Stimulated activated CD8-positive, alpha-beta memory T cell treated with anti-CD3 and anti-CD28 coated beads, Interleukin-7, amount 100 ng/mL, for 4 hours (primary cell): ENCODE measurements at regions not wholly inside any gene's neighbourhood (a gene's known extent, or its start where the extent isn't known, plus 50 kb on each side); places are given as distances from the start of the nearest gene placed in this dataset.

ENCODE experiments used
- DNase-seq, 2 donors: peaks; one replicate each; pipeline ENCODE4 v3.0.0-alpha.2; 2020; ENCODE audit warnings: low read depth in 2 of 2

DNA sequence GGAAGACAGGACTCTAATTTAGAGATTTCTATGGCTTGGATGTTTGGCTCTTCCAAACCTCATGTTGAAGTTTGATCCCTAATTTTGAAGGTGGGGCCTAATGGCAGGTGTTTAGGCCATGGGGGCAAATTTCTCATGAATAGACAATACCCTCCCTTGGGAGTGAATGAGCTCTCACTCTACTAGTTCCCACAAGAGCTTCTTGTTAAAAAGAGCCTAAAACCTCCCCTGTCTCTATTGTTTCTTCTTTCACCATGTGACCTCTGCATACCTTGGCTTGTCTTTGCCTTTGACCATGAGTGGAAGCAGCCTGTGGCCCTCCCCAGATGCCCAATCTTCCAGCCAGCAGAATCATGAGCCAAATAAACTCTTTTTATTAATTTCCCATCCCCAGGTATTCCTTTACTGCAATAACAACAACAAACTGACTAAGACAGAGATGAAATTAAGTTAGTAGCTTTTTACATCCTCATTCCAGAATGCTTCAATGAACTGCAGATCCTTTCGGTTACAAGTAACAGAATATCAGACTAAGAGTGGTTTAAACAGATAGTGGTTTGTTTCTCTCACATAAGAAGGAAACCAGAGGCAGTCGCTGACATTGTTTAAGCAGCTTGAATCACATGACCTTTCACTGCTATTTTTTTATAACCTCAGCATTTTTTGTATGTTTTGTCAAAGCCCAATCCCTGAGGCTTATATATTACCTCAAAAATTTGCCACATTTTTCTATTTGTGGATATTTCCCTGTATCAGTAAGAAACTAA, 1013.3 kb upstream of the SEMA6D start:
- no peak for DNase-seq

DNA sequence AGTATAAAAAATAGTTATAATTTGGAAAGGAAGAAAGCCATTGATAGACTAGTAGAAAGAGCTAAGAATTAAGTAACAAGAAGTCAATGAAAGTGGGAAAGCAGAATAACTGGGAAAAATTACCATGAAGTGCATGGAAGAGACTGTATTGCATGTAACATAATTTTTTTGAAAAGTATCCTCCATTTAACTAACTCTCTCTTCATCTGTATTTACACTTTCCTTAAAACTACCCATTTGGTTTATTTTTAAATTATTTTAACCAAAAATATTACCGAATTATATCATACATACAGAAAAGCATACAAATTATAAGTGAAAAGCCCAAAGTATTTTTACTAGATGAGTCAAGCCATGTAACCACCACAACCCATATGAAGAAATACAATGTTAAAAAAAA, 1009.9 kb upstream of the SEMA6D start:
- no peak for DNase-seq

DNA sequence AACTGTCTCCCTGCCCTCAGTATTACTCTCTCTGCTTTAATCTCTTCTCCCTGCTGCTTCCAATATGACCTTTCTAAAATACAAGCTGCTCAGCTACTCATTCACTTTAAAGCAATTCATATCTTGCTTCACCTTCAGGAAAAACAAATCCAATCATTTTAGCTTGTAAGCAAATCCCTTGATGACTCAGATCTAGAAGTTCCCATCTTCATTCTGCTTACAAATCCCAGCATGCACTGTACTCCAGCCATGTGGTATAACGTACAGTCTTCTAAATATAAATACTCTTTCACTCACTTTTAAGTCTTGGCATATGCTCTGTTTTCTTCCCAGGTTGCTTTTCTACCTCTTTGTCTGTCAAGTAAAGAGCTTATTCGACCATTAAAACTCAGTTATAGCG, 1009.1 kb upstream of the SEMA6D start:
- no peak for DNase-seq

DNA sequence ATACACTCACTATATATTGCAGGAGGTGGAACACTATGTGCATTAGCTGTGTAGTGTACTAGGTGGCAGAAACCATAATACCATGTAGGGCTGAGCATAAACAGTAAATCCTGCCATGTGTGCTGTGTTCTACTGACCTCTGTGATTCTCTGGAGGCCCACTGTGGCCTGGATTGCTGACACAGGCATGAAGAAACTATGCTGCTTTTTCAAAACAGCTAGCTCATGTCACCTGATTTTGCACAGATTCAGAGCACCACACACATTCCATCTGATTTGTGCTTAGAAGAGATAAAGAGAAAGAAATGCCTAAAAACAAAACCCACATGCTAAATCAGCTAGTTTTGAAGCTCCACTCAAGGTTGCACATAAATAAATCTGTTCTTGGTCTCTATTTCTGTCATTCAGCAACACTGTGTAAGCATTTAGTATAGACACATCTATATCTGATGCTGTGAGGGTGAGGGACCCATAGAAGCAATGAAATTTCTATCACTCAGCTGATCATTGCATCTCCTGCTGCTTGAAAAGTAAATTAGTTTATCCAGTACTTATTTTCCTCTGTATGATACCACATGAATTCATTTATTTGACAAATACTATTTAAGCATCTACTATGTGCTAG, 1007.7 kb upstream of the SEMA6D start:
- DNase-seq = no peak

DNA sequence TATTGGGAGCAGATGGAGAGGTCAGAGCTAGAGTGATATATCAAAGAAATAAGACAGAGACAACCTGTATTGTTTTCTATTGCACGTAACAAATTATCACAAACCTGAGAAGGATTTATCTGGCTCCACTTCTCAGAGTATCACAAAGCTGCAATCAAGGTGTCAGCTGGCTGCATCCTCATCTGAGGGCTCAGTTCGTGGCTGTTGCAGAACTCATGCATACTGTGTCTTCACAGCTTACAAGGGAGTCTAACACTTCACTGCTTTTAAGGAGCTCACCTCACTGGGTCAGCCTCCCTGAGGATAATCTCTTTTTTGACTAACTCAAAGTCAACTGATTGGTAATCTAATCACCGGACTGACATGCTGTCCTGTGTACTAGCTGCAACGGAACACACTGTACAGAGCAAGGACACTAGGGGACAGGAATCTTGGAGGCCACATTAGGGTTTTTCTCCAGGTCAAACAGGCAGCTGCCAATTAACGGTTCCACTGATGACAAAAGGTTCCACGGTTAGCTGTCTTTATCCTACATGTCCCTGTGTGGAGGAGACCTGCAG, 1006.8 kb upstream of the SEMA6D start:
- no peak for DNase-seq

DNA sequence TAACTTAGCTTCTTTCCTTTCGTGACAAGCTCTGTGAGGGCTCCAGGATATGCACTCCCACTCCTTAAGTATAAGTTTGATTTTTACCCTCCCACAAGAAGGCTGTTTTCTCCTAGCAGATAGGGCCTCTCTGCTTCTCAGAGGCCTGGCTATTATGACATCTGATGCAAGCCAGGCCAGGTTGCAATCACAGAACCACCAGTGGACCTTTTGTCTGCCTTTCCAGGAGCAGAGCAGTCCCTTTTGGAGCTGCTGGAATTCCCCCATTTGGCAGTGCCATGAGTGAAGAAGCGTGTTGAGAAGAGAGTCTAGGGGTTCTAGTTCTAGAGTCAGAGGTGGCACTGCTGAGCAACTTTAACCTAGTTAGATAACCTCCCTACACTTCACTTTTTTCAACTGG, 1004.3 kb upstream of the SEMA6D start:
- no peak for DNase-seq

DNA sequence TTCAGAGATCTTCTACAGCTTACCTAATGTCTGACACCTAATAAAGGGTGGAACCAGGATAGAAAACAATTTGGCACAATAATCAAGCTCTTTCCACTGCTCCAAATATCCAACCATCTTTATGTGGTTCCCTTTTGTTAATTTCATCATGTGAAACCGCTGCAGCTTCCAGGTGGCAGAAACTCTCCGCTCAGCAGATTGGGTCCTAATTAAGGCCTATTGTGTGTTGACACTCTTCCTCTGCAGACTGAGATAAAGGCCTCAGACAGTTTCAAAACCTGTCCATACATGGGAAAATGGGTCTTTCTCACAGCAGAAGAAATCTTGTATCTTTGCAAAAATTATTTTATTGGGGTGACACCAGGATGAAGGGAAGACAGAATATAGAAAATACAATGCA, 1002.4 kb upstream of the SEMA6D start:
- no peak for DNase-seq

DNA sequence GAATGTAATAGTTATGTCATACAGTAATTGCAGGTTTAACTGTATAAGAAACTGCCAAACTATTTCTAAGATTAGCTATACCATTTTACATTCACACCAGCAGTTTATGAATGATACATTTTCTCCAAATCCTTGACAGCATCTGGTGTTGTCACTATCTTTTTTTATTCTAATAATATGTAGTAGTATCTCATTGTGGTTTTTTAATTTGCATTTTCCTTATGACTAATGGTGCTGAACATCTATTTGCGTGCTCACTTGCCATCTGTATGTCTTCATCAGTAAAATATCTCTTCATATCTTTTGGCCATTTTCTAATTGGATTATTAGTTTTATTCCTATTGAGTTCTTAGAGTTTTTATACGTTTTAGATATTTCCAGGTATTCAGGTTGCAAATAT, 994.0 kb upstream of the SEMA6D start:
- DNase-seq = no peak

DNA sequence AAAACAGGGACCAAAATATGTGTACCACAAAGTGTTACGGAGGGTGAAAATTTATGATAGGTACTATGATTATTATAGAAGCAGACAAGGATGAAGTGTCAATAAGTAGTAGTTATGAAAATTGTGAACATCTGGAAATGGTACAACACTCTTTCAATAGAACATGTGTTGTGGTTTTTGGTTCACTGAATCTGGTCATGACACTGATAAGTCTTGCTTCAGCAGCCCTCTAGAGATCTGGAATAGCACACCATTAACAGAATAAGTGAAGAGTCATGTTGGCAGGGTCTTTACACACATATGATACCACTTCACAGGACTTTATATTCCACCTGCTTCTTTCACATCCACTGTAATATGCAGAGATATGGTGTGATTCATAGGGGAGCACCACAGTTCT, 985.2 kb upstream of the SEMA6D start:
- DNase-seq = no peak

DNA sequence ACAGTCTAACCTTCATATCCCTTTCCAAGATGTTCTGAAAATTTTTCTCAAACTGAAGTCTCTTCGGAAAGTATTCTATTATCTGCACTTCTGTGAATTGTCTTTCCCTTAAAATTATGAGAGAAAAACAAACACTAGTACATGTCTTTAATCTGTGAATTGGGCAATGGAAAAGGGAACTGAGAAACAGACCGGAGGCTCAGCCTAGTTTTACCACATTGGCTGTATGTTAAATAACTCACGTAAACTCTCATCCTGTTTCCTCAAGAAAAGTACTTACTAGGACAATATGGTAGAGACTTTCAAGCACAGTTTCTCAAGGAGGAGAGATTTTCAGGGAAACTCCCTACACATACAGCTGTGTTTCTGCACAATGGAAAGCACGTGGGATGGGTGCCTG, 982.2 kb upstream of the SEMA6D start:
- DNase-seq = no peak

DNA sequence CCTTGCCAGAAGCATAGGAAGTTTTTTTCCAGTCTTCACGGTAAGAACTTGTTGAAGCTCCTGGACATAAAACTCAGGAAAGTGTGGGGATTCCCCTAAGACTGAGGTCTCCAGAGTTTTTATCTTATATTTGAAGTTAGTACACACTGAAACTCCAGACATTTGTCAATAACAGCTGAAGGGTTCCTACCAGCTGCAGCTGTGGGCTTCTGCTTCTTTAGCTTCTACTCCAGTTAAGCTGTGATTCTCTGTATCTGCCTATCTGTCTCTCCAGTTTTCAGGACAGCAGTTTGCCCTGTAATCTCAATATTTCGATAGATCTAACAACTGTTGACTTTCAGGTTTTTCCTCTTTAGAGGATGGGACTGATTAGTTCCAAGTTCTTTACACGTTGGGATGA, 966.0 kb upstream of the SEMA6D start:
- DNase-seq = no peak

DNA sequence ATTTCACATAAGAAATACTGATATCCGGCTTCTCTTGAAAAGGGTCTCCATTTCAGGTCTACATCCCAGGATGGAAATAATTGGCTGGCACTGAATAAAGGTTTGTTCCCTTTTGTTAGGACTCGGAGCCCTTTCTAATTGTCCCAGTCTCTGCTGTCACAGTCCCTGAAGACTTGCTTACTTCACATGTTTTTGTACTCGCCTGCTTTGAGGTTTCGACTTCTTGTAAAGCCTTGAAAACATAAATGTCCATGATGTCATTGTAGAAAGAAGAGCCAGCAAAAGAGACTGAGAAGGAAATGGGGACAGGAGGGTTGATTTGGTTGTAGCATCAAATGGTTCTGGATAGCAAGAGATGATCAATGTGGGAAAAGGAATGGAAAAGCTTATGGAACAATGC, 963.4 kb upstream of the SEMA6D start:
- no peak for DNase-seq

DNA sequence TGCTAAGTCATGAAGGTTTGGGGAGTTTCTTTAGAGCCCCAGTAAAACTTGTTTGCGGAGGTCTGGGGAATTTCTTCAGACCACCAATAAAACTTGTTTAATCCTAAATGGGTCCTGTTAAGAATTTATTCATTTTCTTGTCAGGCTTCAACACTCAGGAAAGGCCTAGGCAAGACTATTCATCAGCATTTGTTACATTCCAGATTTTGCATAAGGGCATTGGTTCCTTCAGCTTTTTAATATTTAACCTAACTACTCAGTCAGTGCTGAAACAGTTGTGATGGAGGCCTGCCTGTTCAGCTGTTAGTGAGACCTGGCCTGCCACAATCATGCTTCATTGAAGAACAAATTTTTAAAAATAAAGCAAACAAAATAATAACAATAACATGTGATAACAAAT, 954.2 kb upstream of the SEMA6D start:
- DNase-seq = no peak

DNA sequence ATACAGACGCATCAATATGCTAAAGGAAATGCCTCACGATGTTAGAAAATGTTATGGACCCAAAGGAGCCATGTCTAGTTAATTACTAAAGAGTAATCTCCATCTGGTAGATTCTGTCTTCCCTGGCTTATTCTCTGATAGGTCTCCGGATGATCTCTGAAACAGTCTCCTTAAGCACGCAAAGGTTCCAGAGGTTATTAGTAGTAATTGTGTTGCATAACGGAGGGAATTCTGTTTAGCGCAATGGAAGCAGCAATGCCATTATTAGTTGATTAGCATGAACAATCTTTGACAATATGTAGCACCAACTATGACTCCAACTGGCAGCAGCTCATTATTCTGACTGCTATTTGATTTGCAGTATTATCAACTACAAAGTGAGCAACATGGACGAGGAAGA, 952.5 kb upstream of the SEMA6D start:
- no peak for DNase-seq

DNA sequence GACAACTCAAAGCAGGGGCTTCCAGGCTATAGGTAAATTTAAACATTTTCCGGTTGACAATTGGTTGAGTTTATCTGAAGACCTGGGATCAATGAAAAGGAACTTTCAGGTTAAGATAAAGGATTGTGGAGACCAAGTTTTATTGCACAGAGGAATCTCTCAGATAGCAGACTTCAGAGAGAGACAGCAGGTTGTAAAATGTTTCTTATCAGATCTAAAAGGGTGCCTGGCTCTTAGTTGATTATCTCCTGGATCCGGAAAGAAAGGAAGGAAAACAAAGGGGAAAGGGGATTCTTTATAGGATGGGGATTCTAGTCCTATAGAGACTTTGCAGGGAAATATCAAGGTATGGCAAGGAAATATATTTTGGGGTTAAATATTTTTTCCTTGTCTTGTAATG, 951.3 kb upstream of the SEMA6D start:
- DNase-seq = no peak

DNA sequence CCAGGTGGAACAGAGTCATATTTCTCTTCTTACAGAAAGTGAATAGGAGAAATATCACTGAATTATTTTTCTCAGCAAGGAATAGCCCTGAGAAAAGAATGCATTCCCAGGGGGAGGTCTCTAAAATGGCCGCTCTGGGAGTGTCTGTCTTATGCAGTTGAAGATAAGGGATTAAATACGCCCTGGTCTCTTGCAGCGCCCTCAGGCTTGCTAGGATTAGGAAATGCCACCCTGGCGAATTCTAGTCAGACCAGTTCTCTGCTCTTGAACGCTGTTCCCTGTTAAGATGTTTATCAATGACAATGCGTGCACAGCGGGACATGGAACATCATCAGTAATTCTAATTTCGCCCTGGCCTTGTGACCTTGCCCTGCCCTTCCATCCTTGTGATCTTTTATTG, 949.0 kb upstream of the SEMA6D start:
- DNase-seq = no peak

DNA sequence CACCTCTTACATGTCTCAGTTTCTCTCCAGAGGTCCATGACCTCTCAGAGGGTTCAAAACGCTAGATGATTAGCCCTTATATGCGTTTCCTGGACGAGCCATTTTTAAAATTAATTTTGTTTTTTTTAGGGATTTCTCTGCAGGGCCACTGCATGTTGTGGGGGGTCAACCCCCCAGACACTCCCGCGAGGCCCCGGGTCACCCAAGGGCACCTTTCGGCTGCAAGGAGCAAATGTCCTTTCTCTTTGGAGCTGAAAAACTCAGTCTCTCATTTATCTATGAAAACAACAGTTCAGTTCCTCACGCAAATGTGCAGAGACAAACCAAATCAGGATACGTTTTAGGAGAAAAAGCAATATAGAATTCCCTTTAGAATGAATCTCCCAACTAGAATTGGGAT, 944.3 kb upstream of the SEMA6D start:
- no peak for DNase-seq

DNA sequence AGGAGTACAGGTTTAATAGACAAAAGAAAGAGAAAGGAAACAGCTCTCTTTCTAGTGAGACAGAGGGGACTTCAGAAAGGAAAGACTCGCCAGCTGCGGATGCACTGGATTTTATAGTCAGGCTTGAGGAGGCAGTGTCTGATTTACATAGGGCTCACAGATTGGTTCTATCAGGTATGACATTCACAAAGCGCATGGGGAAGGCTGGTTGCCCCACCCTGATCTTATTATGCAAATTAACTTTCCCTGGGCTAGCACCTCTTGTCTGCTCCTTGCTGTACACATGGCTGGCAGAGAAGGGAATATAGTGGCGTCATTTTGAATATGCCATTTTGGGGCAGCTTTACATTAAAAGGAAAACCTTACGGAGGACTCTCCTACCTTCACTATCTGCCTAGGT, 938.4 kb upstream of the SEMA6D start:
- no peak for DNase-seq

DNA sequence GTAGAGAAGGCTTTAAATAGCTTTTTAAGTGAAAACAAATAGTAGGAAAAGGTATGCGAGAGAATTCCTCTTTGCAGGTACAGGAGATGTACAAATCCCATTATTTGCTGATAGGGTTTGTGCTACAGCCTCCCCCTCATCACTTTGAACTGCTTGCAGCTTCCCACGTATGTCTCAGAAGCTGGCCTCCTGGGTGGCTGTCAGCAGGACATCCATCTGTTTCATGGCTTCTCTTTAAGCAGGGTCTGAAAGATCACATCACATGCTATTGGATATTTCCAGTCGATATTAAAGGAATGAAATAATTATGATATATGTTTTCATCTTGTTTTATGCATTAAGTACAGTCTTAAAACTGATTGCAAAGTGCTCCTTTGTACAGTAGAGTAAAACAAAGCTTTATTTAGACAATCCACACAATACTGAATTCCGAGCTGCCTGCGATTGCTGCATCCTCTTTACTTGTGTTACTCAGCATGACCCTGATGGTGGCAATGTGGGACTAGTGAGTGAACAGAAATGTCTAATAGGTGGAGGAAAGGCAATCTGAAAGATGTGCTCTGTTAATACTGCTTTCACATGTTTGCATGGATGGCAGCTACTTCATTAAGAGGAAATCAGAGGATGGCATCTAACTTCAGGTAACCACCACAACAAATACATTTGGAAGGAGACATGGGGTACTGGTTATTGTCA, 930.6 kb upstream of the SEMA6D start:
- DNase-seq = no peak

DNA sequence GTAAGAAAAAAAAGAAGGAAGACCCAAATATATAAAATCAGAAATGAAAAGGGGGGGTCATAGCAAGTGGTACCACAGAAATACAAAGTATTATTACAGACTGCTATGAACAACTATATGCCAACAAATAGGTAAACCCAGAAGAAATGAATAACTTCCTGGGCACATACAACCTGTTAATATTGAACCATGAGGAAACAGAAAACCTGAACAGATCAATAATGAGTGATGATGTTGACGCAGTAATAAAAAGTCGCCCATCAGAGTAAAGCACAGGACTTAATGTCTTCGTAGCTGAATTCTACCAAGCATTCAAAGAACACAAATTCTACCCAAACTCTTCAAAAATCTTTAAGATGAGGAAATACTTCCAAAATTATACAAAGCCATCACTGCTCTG, 921.6 kb upstream of the SEMA6D start:
- no peak for DNase-seq

DNA sequence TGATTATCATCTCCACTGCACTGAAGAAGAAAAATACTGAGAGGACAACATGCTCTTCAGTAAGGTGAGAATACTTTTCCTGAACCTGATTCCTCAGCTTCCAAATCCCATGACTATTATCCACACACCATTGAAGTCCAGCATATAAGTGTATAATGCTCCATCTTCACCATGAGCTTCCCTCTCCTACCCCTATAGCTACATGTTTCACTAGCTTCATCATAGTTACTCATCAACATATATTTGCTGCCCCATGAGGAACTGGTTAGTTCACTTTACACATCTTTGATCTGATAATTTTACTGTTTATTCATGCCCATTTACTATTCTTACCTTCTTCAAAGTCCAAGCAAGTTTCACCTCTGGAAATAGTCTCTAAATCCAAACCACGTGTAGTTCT, 908.5 kb upstream of the SEMA6D start:
- no peak for DNase-seq

DNA sequence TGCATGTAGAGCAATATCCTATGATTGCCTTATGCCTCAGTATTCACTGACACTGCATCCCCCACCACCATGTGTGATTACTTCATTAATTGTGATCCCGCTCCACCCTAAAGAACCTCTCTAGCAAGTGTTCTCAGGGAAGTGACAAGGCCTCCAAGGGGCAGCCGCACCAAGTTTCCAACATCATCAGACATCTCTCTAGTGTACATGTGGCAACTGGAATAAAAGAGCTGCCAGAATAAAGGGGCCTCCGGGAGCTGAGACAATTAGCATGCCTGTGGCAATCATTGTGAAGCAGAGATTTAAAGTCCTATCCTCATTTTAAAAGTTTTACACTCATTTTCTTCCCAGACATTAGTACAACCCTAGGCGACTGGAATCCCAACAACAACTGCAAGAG, 902.1 kb upstream of the SEMA6D start:
- no peak for DNase-seq

DNA sequence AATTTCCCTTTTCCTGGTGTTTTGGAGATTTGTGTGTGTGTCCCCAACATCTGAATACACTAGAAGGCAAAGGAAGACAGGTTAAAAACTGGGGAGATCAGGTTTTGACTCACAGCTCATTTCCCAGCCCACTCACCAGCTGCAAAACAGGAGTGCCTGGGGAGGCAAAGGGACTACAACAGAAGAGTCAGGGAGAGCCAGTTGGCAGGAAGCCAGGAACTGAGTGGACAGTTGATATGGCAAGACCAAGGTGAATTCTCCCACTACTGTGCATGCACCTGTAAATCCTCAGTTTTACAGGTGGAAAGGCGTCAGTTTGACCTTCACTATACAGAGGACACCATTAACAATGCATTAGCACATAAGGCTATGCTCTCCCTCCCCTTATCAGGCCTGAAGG, 901.5 kb upstream of the SEMA6D start:
- no peak for DNase-seq
